Endothelial cell of umbilical vein (primary cell): ENCODE measurements at regions not wholly inside any gene's neighbourhood (a gene's known extent, or its start where the extent isn't known, plus 50 kb on each side); places are given as distances from the start of the nearest gene placed in this dataset.

ENCODE experiments used
- BruUV-seq: library from RNA; stranded (reverse); fragments of 400-500 nt; replicated peaks from 2 replicates; lab custom pipeline; 2021; lab: Mats Ljungman, UMichigan
- CTCF ChIA-PET: fragments of 300-600, 350-600 bp; sonication (Branson Sonifier 250); formaldehyde crosslinking; loops from one replicate; lab custom pipeline; 2021; ENCODE audit warnings: antibody characterized with exemption, inconsistent platforms; lab: Charles Lee
- POLR2A ChIA-PET: fragments of 300-600, 350-600 bp; sonication (Branson Sonifier 250); formaldehyde crosslinking; loops from one replicate; lab custom pipeline; 2021; ENCODE audit warnings: antibody characterized with exemption, inconsistent platforms; lab: Charles Lee
- DNase-seq: peaks from one replicate; pipeline ENCODE4 v3.0.0-alpha.2; 2011; ENCODE audit warnings: low read depth, low spot score
- FAIRE-seq: peaks from 2 replicates; lab custom pipeline; 2011; peaks lifted over from hg19 to GRCh38; lab: Jason Lieb, UNC
- H2AFZ ChIP-seq: 2 replicates; pipeline ENCODE4 v1.6.0; 2012; ENCODE audit warnings: low read depth, low read length, control low read depth, inconsistent platforms
- H3K27ac ChIP-seq: 2 replicates; pipeline ENCODE4 v1.5.1; 2011; ENCODE audit warnings: low read depth, mild to moderate bottlenecking, control low read depth, low read length, moderate library complexity; ENCODE audit not compliant: insufficient read depth
- H3K27me3 ChIP-seq, 2 experiments: 2 replicates each; pipeline versions ENCODE4 v1.6.0 to v1.6.1; 2011; ENCODE audit warnings: low read length in 2 of 2, mixed read lengths in 1 of 2; ENCODE audit not compliant: control insufficient read depth in 2 of 2, insufficient read depth in 2 of 2
- H3K36me3 ChIP-seq, 2 experiments: 2 replicates in 1 of 2; 3 replicates in 1 of 2; pipeline ENCODE4 v1.5.1; 2011; ENCODE audit warnings: low read length in 2 of 2, mild to moderate bottlenecking in 1 of 2, moderate library complexity in 1 of 2; ENCODE audit not compliant: control insufficient read depth in 2 of 2, insufficient read depth in 2 of 2; ENCODE audit errors: extremely low read depth in 1 of 2
- H3K4me1 ChIP-seq: 3 replicates; pipeline ENCODE4 v1.5.1; 2011; ENCODE audit warnings: mild to moderate bottlenecking, low read length; ENCODE audit not compliant: control insufficient read depth, insufficient read depth; ENCODE audit errors: extremely low read depth
- H3K4me2 ChIP-seq: 2 replicates; pipeline ENCODE4 v1.6.1; 2011; ENCODE audit warnings: low read length, control low read depth, mixed read lengths; ENCODE audit not compliant: insufficient read depth
- H3K4me3 ChIP-seq, 3 experiments: fragments of 200-600 bp in 1 of 3; sonication (generic), shearing (Covaris generic) in 1 of 3; replicated peaks in 1 of 3; 2 replicates each; pipeline ENCODE4 v1.5.1; 2011 to 2016; ENCODE audit warnings: control low read depth in 3 of 3, low read length in 3 of 3, mild to moderate bottlenecking in 2 of 3, inconsistent platforms in 1 of 3, low read depth in 1 of 3, moderate library complexity in 1 of 3; ENCODE audit not compliant: insufficient read depth in 1 of 3
- H3K79me2 ChIP-seq: 2 replicates; pipeline ENCODE4 v1.6.0; 2012; ENCODE audit warnings: low read length, inconsistent platforms; ENCODE audit not compliant: control insufficient read depth, insufficient read depth
- H3K9ac ChIP-seq: replicated peaks from 2 replicates; pipeline ENCODE3; 2011; ENCODE audit warnings: low read length, control low read depth; ENCODE audit not compliant: insufficient read depth; ENCODE audit errors: extremely low read depth
- H3K9me1 ChIP-seq: replicated peaks from 3 replicates; pipeline ENCODE4 v1.6.0; 2011; ENCODE audit warnings: mild to moderate bottlenecking, low read length; ENCODE audit not compliant: control insufficient read depth, insufficient read depth; ENCODE audit errors: extremely low read depth
- H3K9me3 ChIP-seq: replicated peaks from 2 replicates; pipeline ENCODE4 v1.5.1; 2012; ENCODE audit warnings: low read length, inconsistent platforms; ENCODE audit not compliant: control insufficient read depth, insufficient read depth
- H4K20me1 ChIP-seq: replicated peaks from 2 replicates; pipeline ENCODE3; 2011; ENCODE audit warnings: mild to moderate bottlenecking, low read length; ENCODE audit not compliant: control insufficient read depth, insufficient read depth; ENCODE audit errors: extremely low read depth
- EZH2 ChIP-seq: IDR thresholded peaks from 2 replicates; pipeline ENCODE4 v1.6.1; 2012; ENCODE audit warnings: borderline replicate concordance, low read depth, mild to moderate bottlenecking, moderate library complexity, low read length, inconsistent platforms; ENCODE audit not compliant: severe bottlenecking
- FOS ChIP-seq: IDR thresholded peaks from 2 replicates; pipeline ENCODE4 v1.6.1; 2011; ENCODE audit warnings: mild to moderate bottlenecking, low read length, moderate library complexity, borderline replicate concordance; ENCODE audit not compliant: insufficient read depth
- GATA2 ChIP-seq: IDR thresholded peaks from 2 replicates; pipeline ENCODE4 v1.7.0; 2011; ENCODE audit warnings: low read depth, mild to moderate bottlenecking, moderate library complexity, mixed read lengths, low read length; ENCODE audit not compliant: insufficient read length, insufficient read depth
- JUN ChIP-seq: IDR thresholded peaks from 2 replicates; pipeline ENCODE4 v1.6.1; 2011; ENCODE audit warnings: borderline replicate concordance, low read depth; ENCODE audit not compliant: insufficient read length, insufficient read depth
- MYC ChIP-seq: IDR thresholded peaks from one replicate; pipeline ENCODE4 v1.6.1; 2011; ENCODE audit warnings: mild to moderate bottlenecking, low read depth, low read length
- POLR2A ChIP-seq: IDR thresholded peaks from 2 replicates; pipeline ENCODE4 v1.6.1; 2012; ENCODE audit warnings: low read depth, mild to moderate bottlenecking, control low read depth, low read length
- POLR2AphosphoS5 ChIP-seq: IDR thresholded peaks from 2 replicates; pipeline ENCODE4 v1.6.1; 2012; ENCODE audit warnings: low read depth, mild to moderate bottlenecking, control low read depth, low read length, moderate library complexity; ENCODE audit not compliant: insufficient read depth
- dilution Hi-C: fragments of 300-500 bp; cut with MboI; formaldehyde crosslinking; loops from one replicate; pipeline ENCODE4 v1.15.0; 2019; ENCODE audit warnings: low sequenced_read_pairs; ENCODE audit not compliant: extremely low pct_ligation_motif_present
- intact Hi-C: fragments of 100-400 bp; cut with micrococcal nuclease; formaldehyde crosslinking; loops from one replicate; pipeline ENCODE4 v1.10.0; 2022
- TF ChIP-seq, protein P1 (sequence below), 2 donors: IDR thresholded peaks; 1 replicate in 1 of 2; 2 replicates in 1 of 2; pipeline ENCODE4 v1.5.1; 2011; ENCODE audit warnings: low read length in 2 of 2, mild to moderate bottlenecking in 2 of 2, moderate library complexity in 2 of 2, control low read depth in 1 of 2, inconsistent platforms in 1 of 2, low read depth in 1 of 2; ENCODE audit not compliant: insufficient read depth in 1 of 2; ENCODE audit errors: extremely low read depth in 1 of 2
- TF ChIP-seq, protein P2 (sequence below): IDR thresholded peaks from 2 replicates; pipeline ENCODE4 v1.6.1; 2011; ENCODE audit not compliant: insufficient read depth, insufficient read length

DNA sequence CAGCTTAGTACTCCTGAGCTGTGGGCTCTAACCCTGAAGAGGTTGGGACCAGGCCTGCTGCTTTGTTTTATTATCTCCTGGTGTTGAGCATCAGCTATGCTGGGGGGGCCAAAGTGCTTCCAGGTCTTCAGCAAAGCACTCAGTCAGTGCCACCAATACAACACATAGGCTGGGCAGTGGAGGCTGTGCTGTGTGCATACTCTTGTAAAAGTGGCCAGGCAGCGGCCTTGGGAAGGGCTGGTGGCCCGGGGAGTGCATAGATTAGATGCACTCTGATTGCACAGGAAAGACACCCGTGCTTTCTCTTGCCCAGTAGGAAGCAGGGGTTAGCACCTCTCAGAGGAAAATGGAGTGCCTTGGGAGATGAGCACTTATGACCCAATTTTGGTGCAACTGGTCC is 534.0 kb downstream of the ARAP2 start:
- dilution Hi-C loops (no loop called here), intact Hi-C loops (no loop called here)
- Histone ChIP-seq H3K9ac (no peak overlapping the region), H2AFZ (no peak overlapping the region), H3K4me3 (no peak overlapping the region), H3K4me2 (no peak overlapping the region), H3K4me1 (no peaks in the 10 kb centered on the region), H3K9me1 (no peaks in the 10 kb centered on the region), H4K20me1 (no peaks in the 10 kb centered on the region), H3K79me2 (no peaks in the 10 kb centered on the region), H3K27me3 (no peaks in the 10 kb centered on the region), H3K27ac (no peak overlapping the region), H3K9me3 (peaks cover 6% of the 10 kb centered on the region), H3K36me3 (no peaks in the 10 kb centered on the region)
- FAIRE-seq (no peak), DNase-seq (no peak)
- ChIA-PET POLR2A (no interaction called here), CTCF (no interaction called here)
- TF ChIP-seq JUN (no peak), EZH2 (no peak), GATA2 (no peak), POLR2A (no peak), FOS (no peak)
- TF ChIP-seq, protein P1, sequence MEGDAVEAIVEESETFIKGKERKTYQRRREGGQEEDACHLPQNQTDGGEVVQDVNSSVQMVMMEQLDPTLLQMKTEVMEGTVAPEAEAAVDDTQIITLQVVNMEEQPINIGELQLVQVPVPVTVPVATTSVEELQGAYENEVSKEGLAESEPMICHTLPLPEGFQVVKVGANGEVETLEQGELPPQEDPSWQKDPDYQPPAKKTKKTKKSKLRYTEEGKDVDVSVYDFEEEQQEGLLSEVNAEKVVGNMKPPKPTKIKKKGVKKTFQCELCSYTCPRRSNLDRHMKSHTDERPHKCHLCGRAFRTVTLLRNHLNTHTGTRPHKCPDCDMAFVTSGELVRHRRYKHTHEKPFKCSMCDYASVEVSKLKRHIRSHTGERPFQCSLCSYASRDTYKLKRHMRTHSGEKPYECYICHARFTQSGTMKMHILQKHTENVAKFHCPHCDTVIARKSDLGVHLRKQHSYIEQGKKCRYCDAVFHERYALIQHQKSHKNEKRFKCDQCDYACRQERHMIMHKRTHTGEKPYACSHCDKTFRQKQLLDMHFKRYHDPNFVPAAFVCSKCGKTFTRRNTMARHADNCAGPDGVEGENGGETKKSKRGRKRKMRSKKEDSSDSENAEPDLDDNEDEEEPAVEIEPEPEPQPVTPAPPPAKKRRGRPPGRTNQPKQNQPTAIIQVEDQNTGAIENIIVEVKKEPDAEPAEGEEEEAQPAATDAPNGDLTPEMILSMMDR (IDR thresholded peaks at IDR 0.05; ENCODE audit: extremely low read depth in 1 of 2, insufficient read depth in 1 of 2, low read depth in 1 of 2, low read length in 2 of 2), result no peak
- TF ChIP-seq, protein P2, sequence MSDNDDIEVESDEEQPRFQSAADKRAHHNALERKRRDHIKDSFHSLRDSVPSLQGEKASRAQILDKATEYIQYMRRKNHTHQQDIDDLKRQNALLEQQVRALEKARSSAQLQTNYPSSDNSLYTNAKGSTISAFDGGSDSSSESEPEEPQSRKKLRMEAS, result no peak
- BruUV-seq, result no TSS peak

DNA sequence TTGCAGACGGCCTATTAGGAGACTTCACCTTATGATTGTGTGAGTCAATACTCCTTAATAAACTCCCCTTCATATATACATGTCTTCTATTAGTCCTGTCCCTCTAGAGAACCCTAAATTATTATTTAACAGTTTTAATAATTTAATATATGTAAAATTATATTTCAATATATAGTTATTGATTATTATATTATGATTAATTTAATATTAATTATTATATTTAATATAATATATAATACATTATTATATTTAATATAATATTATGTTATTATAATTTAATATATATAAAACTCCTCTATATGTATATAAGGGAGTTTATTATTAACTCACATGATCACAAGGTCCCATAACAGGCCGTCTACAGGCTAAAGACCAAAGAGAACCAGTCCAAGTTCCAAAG is 533.2 kb downstream of the ARAP2 start:
- dilution Hi-C loops, result no loop called here
- no peaks in the 10 kb centered on the region for H3K36me3 ChIP-seq
- intact Hi-C loops, result no loop called here

More for the DNA sequence above, 533.2 kb downstream of the ARAP2 start:
- ChIA-PET CTCF (no interaction called here), POLR2A (no interaction called here)
- H3K79me2 ChIP-seq, result no peaks in the 10 kb centered on the region
- H2AFZ ChIP-seq, result no peak overlapping the region
- H3K27me3 ChIP-seq, result no peaks in the 10 kb centered on the region
- FAIRE-seq (no peak), DNase-seq (no peak)
- H3K4me3 ChIP-seq, result no peak overlapping the region
- no peaks in the 10 kb centered on the region for H3K4me1 ChIP-seq
- H3K4me2 ChIP-seq, result no peak overlapping the region
- no peaks in the 10 kb centered on the region for H4K20me1 ChIP-seq
- H3K27ac ChIP-seq, result no peak overlapping the region
- no peak overlapping the region for H3K9ac ChIP-seq
- H3K9me3 ChIP-seq, result peaks cover 6% of the 10 kb centered on the region
- TF ChIP-seq EZH2 (no peak), POLR2A (no peak), FOS (no peak), GATA2 (no peak), POLR2AphosphoS5 (no peak), MYC (no peak), JUN (no peak)
- TF ChIP-seq, protein P2, result no peak
- TF ChIP-seq, protein P1 (IDR thresholded peaks at IDR 0.05; ENCODE audit: extremely low read depth in 1 of 2, insufficient read depth in 1 of 2, low read depth in 1 of 2, low read length in 2 of 2), result no peak
- H3K9me1 ChIP-seq, result no peaks in the 10 kb centered on the region
- no TSS peak for BruUV-seq
